HG02623 (cell line): ENCODE measurements at regions not wholly inside any gene's neighbourhood (a gene's known extent, or its start where the extent isn't known, plus 50 kb on each side); places are given as distances from the start of the nearest gene placed in this dataset.

ENCODE experiments used
- ATAC-seq: cut with Tn5 transposase; IDR thresholded peaks from one replicate; pipeline ENCODE4 v1.9.1; 2021; ENCODE audit warnings: moderate library complexity; ENCODE audit not compliant: unreplicated experiment

GRCh38 chr18:62629031-62629430 lies 86.3 kb upstream of the PHLPP1 start:
- ATAC-seq, result no peak

- ATAC-seq, result no peak
Observed at GRCh38 chr18:62631173-62631572, 84.2 kb upstream of the PHLPP1 start.

GRCh38 chr18:62632788-62633455 lies 82.4 kb upstream of the PHLPP1 start:
- no peak for ATAC-seq

GRCh38 chr18:62634458-62634857 lies 80.9 kb upstream of the PHLPP1 start:
- no peak for ATAC-seq

GRCh38 chr18:62634979-62635630 lies 80.2 kb upstream of the PHLPP1 start:
- ATAC-seq, result no peak

GRCh38 chr18:62637403-62637802 lies 77.9 kb upstream of the PHLPP1 start:
- no peak for ATAC-seq

- peak; percentile 77 for ATAC-seq
Observed at GRCh38 chr18:62637807-62638687, 77.3 kb upstream of the PHLPP1 start.

- no peak for ATAC-seq
Observed at GRCh38 chr18:62643181-62643580, 72.2 kb upstream of the PHLPP1 start.

- no peak for ATAC-seq
Observed at GRCh38 chr18:62644773-62645172, 70.6 kb upstream of the PHLPP1 start.

GRCh38 chr18:62647179-62647578 lies 68.2 kb upstream of the PHLPP1 start:
- ATAC-seq, result no peak

GRCh38 chr18:62648045-62648678 lies 67.2 kb upstream of the PHLPP1 start:
- no peak for ATAC-seq

- ATAC-seq, result no peak
Observed at GRCh38 chr18:62651276-62652056, 63.9 kb upstream of the PHLPP1 start.

GRCh38 chr18:62652057-62652629 lies 63.2 kb upstream of the PHLPP1 start:
- peak; percentile 44 for ATAC-seq

GRCh38 chr18:62655520-62656219 lies 59.7 kb upstream of the PHLPP1 start:
- no peak for ATAC-seq

- ATAC-seq, result no peak
Observed at GRCh38 chr18:62658028-62658427, 57.3 kb upstream of the PHLPP1 start.

- no peak for ATAC-seq
Observed at GRCh38 chr18:62659698-62660097, 55.6 kb upstream of the PHLPP1 start.

- ATAC-seq, result no peak
Observed at GRCh38 chr18:62660691-62661090, 54.6 kb upstream of the PHLPP1 start.

- ATAC-seq, result peak; percentile 92
Observed at GRCh38 chr18:62663731-62664336, 51.5 kb upstream of the PHLPP1 start.

- ATAC-seq, result no peak
Observed at GRCh38 chr18:62664414-62664813, 50.9 kb upstream of the PHLPP1 start.
